GM20000 (cell line): ENCODE measurements at regions not wholly inside any gene's neighbourhood (a gene's known extent, or its start where the extent isn't known, plus 50 kb on each side); places are given as distances from the start of the nearest gene placed in this dataset.

Experiments
- DNase-seq: peaks from one replicate; pipeline ENCODE4 v3.0.0; 2012; ENCODE audit warnings: low spot score
- CTCF ChIP-seq: IDR thresholded peaks from 2 replicates; pipeline ENCODE4 v1.5.1; 2012; ENCODE audit warnings: mild to moderate bottlenecking, control low read depth; ENCODE audit errors: extremely low read depth, missing control alignments

- no peak for DNase-seq
- TF ChIP-seq CTCF: no peak
Observed at GRCh38 chr1:103194984-103195383, 86.7 kb upstream of the COL11A1 start.

- DNase-seq: no peak
Observed at GRCh38 chr1:103194060-103194459, 85.7 kb upstream of the COL11A1 start.

GRCh38 chr1:103191327-103191726 is 83.0 kb upstream of the COL11A1 start:
- DNase-seq: no peak
- no peak for TF ChIP-seq CTCF

More at GRCh38 chr1:103194060-103194459, 85.7 kb upstream of the COL11A1 start:
- no peak for TF ChIP-seq CTCF

GRCh38 chr1:103190766-103191165 is 82.4 kb upstream of the COL11A1 start:
- DNase-seq: no peak
- TF ChIP-seq CTCF: no peak

- DNase-seq: no peak
- no peak for TF ChIP-seq CTCF
Observed at GRCh38 chr1:103187673-103188072, 79.4 kb upstream of the COL11A1 start.

- no peak for DNase-seq
Observed at GRCh38 chr1:103180660-103181059, 72.3 kb upstream of the COL11A1 start.

GRCh38 chr1:103177108-103177775 is 68.9 kb upstream of the COL11A1 start:
- no peak for DNase-seq

More at GRCh38 chr1:103180660-103181059, 72.3 kb upstream of the COL11A1 start:
- no peak for TF ChIP-seq CTCF

More at GRCh38 chr1:103177108-103177775, 68.9 kb upstream of the COL11A1 start:
- no peak for TF ChIP-seq CTCF
